Fibroblast of skin of abdomen (primary cell): ENCODE measurements at regions not wholly inside any gene's neighbourhood (a gene's known extent, or its start where the extent isn't known, plus 50 kb on each side); places are given as distances from the start of the nearest gene placed in this dataset.
"Not testable (repeated sequence)": the region's sequence is repeated elsewhere in the genome, so short reads cannot be mapped to it uniquely, and the experiment has no call there.

Experiments
- DNase-seq: peaks from one replicate; pipeline ENCODE4 v3.0.0-alpha.2; 2013

GRCh38 chr5:25568989-25569625 is 924.3 kb upstream of the CDH10 start:
- no peak for DNase-seq

GRCh38 chr5:25568294-25568693 is 923.5 kb upstream of the CDH10 start:
- no peak for DNase-seq

- DNase-seq = no peak
Measured at GRCh38 chr5:25567881-25568280, 923.1 kb upstream of the CDH10 start.

GRCh38 chr5:25562656-25563055 is 917.9 kb upstream of the CDH10 start:
- DNase-seq = no peak

GRCh38 chr5:25554077-25554476 is 909.3 kb upstream of the CDH10 start:
- no peak for DNase-seq

- DNase-seq = no peak
Measured at GRCh38 chr5:25552871-25553481, 908.2 kb upstream of the CDH10 start.

- no peak for DNase-seq
Measured at GRCh38 chr5:25550793-25551192, 906.0 kb upstream of the CDH10 start.

- peak; percentile 3 for DNase-seq
Measured at GRCh38 chr5:25544652-25545249, 900.0 kb upstream of the CDH10 start.

- DNase-seq = peak; percentile 25
Measured at GRCh38 chr5:25540628-25541027, 895.9 kb upstream of the CDH10 start.

- peak; percentile 13 for DNase-seq
Measured at GRCh38 chr5:25539536-25539935, 894.8 kb upstream of the CDH10 start.

- DNase-seq = not testable (repeated sequence)
Measured at GRCh38 chr5:25536461-25536860, 891.7 kb upstream of the CDH10 start.

GRCh38 chr5:25516141-25516540 is 871.4 kb upstream of the CDH10 start:
- DNase-seq = no peak

GRCh38 chr5:25515525-25515924 is 870.7 kb upstream of the CDH10 start:
- no peak for DNase-seq

GRCh38 chr5:25510692-25511091 is 865.9 kb upstream of the CDH10 start:
- DNase-seq = not testable (repeated sequence)

GRCh38 chr5:25508011-25508410 is 863.2 kb upstream of the CDH10 start:
- not testable (repeated sequence) for DNase-seq

- DNase-seq = no peak
Measured at GRCh38 chr5:25500635-25501034, 855.9 kb upstream of the CDH10 start.

GRCh38 chr5:25489834-25490538 is 845.2 kb upstream of the CDH10 start:
- peak; percentile 37 for DNase-seq

GRCh38 chr5:25488119-25488518 is 843.3 kb upstream of the CDH10 start:
- DNase-seq = no peak

- DNase-seq = no peak
Measured at GRCh38 chr5:25484391-25484790, 839.6 kb upstream of the CDH10 start.

- DNase-seq = no peak
Measured at GRCh38 chr5:25481463-25481862, 836.7 kb upstream of the CDH10 start.

GRCh38 chr5:25459082-25459481 is 814.3 kb upstream of the CDH10 start:
- DNase-seq = no peak

GRCh38 chr5:25458628-25459027 is 813.9 kb upstream of the CDH10 start:
- no peak for DNase-seq

- no peak for DNase-seq
Measured at GRCh38 chr5:25453500-25453899, 808.7 kb upstream of the CDH10 start.

- DNase-seq = no peak
Measured at GRCh38 chr5:25451294-25451693, 806.5 kb upstream of the CDH10 start.
